NCI-H187 (cell line): ENCODE measurements at regions not wholly inside any gene's neighbourhood (a gene's known extent, or its start where the extent isn't known, plus 50 kb on each side); places are given as distances from the start of the nearest gene placed in this dataset.
"Not testable (repeated sequence)": the region's sequence is repeated elsewhere in the genome, so short reads cannot be mapped to it uniquely, and the experiment has no call there.

Experiments used
- DNase-seq, 2 experiments: peaks; one replicate each; lab custom pipeline; 2025; lab: John Stamatoyannopoulos, UW

GRCh38 chr6:80625405-80625804 is 518.9 kb downstream of the BCKDHB start:
- DNase-seq, result no peak

GRCh38 chr6:80623066-80623815 is 516.8 kb downstream of the BCKDHB start:
- no peak for DNase-seq

DNA sequence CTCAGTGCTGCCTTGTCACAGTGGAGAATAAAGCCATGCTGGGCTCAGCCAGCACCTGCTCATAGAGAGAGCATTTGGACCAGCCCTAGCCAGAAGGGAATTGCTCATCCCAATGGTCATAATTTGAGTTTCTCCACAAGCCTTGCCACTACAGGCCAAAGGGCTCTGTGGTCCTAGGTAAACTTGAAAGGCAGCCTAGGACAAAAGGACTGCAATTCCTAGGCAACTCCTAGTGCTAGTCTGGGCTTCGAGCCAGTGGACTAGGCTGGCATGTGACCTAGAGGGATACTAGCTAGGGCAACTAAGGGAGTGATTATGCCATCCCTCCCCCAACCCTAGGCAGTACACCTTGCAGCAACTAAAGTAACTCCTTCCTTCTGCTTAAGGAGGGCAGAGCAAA is 516.2 kb downstream of the BCKDHB start:
- no peak for DNase-seq

- DNase-seq, result no peak
Observed at GRCh38 chr6:80618953-80619352, 512.5 kb downstream of the BCKDHB start.

DNA sequence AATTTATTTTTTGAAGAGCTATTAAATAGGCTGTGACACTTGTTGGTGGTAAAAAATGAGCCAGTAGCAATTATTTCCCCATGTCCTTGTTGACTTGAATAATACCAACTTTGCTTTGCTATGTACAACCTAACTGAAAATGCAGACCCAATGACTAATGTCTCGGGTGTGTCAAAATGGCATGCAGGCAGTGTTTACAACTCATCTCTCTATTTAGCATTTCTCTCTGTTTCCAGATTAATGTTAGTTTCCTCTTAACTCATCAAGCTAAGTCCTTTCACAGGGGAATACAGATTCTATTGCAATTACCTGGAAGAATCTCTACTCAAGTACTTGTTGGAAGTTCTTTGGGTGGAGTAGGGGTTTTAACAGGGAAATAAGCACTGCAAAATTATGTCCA is 504.4 kb downstream of the BCKDHB start:
- no peak for DNase-seq

- DNase-seq, result no peak
Observed at GRCh38 chr6:80608881-80609280, 502.4 kb downstream of the BCKDHB start.

- no peak for DNase-seq
Observed at GRCh38 chr6:80607811-80608391, 501.4 kb downstream of the BCKDHB start.

GRCh38 chr6:80605165-80605989 is 498.9 kb downstream of the BCKDHB start:
- peak in 1 of 2 experiments; percentile 3 for DNase-seq

GRCh38 chr6:80603679-80604078 is 497.2 kb downstream of the BCKDHB start:
- DNase-seq, result no peak

GRCh38 chr6:80594461-80594860 is 488.0 kb downstream of the BCKDHB start:
- DNase-seq, result no peak

- no peak for DNase-seq
Observed at GRCh38 chr6:80592436-80592835, 486.0 kb downstream of the BCKDHB start.

- no peak for DNase-seq
Observed at GRCh38 chr6:80586242-80586641, 479.8 kb downstream of the BCKDHB start.

- DNase-seq, result no peak
Observed at GRCh38 chr6:80579391-80580023, 473.0 kb downstream of the BCKDHB start.

- DNase-seq, result not testable (repeated sequence)
Observed at GRCh38 chr6:80573320-80573719, 466.8 kb downstream of the BCKDHB start.

DNA sequence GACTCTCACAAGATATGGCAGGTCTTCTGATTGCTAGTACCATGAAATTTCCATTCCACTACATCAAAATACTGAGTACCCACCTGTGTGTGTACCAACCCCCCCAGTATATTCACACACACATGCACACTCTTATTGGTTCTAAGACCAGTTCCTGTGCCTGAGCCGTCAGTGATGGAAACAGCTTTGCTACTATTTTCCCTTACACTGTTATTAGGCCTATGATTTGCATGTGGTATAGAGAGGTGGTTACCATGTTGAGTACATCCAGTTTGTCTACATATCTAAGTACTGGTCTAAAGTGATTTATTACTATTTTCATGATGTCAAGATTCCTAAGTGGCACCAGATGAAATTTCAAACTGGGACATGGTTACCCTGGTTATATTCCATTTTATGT is 459.9 kb downstream of the BCKDHB start:
- DNase-seq, result no peak

- no peak for DNase-seq
Observed at GRCh38 chr6:80553071-80553740, 446.7 kb downstream of the BCKDHB start.

GRCh38 chr6:80550748-80551147 is 444.3 kb downstream of the BCKDHB start:
- no peak for DNase-seq

- no peak for DNase-seq
Observed at GRCh38 chr6:80550281-80550680, 443.8 kb downstream of the BCKDHB start.

GRCh38 chr6:80548532-80548931 is 442.1 kb downstream of the BCKDHB start:
- DNase-seq, result no peak

DNA sequence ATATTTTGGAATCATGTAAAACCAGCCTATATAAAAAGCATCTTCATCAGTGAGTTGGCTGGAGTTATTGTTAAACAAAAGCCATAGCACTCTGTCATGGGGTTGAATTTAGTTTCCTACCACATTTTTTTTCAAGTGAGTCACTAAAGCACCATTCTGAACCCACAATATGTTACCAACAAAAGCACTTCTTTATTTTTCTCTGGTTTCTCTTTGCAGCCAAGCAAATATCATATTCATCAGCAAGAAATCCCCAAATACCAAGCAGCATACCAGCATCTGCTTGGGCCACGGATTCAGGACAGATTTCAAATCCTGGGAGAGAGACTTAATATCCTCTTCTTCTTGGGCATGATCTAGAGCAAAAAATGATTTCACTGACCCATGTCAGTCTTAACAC is 441.4 kb downstream of the BCKDHB start:
- DNase-seq, result no peak

- no peak for DNase-seq
Observed at GRCh38 chr6:80544976-80545722, 438.7 kb downstream of the BCKDHB start.
